Astrocyte (in vitro differentiated cells and primary cell): ENCODE measurements at regions not wholly inside any gene's neighbourhood (a gene's known extent, or its start where the extent isn't known, plus 50 kb on each side); places are given as distances from the start of the nearest gene placed in this dataset.

Experiments used
- EZH2 ChIP-seq: IDR thresholded peaks from 2 replicates; pipeline ENCODE4 v1.6.1; 2012; ENCODE audit warnings: mild to moderate bottlenecking, low read length, inconsistent platforms; ENCODE audit not compliant: insufficient read depth
- TF ChIP-seq, protein P1 (sequence below): IDR thresholded peaks from 2 replicates; pipeline ENCODE4 v1.5.1; 2011; ENCODE audit warnings: low read depth, mild to moderate bottlenecking, inconsistent platforms, low read length, moderate library complexity; ENCODE audit not compliant: insufficient read depth

DNA sequence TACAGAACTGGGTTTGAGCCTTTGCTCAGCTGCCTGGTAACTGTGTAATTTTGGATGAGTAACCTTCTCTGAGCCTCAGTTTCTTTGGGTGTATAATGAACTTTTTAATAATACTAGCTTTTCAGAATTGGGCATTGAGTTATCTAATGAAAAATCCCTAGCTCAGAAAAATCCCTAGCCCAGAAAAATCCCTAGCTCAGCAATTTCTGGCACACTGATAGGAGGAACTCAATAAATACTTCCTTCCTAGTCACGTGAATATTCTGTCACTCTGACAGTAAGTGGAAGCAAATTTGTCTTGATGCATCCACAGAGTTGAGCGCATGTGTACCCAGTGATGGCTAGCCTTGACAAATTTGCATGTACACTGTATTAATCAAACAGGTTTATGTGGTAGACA lies 817.6 kb downstream of the XPNPEP1 start:
- TF ChIP-seq, protein P1, sequence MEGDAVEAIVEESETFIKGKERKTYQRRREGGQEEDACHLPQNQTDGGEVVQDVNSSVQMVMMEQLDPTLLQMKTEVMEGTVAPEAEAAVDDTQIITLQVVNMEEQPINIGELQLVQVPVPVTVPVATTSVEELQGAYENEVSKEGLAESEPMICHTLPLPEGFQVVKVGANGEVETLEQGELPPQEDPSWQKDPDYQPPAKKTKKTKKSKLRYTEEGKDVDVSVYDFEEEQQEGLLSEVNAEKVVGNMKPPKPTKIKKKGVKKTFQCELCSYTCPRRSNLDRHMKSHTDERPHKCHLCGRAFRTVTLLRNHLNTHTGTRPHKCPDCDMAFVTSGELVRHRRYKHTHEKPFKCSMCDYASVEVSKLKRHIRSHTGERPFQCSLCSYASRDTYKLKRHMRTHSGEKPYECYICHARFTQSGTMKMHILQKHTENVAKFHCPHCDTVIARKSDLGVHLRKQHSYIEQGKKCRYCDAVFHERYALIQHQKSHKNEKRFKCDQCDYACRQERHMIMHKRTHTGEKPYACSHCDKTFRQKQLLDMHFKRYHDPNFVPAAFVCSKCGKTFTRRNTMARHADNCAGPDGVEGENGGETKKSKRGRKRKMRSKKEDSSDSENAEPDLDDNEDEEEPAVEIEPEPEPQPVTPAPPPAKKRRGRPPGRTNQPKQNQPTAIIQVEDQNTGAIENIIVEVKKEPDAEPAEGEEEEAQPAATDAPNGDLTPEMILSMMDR: no peak
- no peak for TF ChIP-seq EZH2
